ENCODE measurements at regions not wholly inside any gene's neighbourhood (a gene's known extent, or its start where the extent isn't known, plus 50 kb on each side); places are given as distances from the start of the nearest gene placed in this dataset.

DNA sequence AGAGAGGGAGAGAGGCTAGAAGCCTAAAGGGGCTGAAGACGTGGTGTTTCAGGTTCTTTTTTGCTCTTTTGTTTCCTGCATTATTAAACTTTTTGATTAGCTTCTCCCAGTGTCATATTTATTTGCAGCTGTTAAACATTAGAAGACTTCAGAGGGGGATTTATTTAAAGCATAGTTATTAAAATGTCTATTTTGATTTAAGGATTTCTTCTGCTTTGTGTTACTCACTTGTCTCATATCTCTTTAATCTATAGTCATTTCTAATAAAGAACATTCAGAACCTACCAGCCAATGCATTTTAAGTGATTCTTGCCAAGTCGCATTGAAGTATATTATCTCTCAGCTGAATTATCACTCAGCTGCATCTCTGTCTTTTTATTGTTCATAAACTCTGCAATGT is 152.0 kb upstream of the DYRK2 start:
- DNase-seq (ENCODE audit: low read depth, low spot score), result no peak

DNA sequence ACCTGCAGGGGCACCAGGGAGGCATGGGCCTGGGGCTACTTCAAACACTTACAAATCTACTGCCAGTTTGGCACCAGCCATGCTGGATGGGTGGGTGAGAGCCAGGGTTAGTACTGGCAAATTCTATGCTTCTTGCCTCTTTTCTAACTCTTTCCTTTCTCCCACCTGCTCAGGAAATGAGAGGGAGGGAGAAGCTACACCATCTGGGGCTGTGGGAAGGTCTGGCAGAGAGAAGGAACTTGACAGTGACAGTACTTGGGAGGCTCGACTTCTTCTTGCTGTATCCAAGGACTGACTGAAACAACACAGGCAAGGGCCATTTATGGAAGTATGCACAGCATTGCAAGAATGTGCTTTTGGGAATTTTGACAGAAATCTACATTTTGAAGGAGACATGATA is 149.6 kb upstream of the DYRK2 start:
- DNase-seq (ENCODE audit: low read depth, low spot score), result no peak

DNA sequence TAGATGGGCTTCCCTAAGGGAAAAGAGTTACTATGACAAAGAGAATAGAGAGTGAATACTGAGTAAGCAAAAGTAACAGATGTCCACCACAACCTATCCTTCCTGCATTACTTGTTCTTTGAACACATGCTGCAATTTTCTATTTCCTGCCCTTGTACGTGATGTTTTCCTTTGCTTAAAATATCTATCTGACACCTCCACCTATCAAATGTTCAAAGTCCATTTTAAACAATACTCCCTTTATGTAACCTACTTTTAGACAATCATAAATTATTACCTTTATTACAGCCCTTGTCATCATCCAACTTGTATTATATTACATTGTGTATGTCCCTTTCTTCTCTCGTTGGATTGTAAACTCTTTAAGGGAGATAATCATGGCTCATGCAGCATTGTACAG is 147.2 kb upstream of the DYRK2 start:
- no peak for DNase-seq (ENCODE audit: low read depth, low spot score)

DNA sequence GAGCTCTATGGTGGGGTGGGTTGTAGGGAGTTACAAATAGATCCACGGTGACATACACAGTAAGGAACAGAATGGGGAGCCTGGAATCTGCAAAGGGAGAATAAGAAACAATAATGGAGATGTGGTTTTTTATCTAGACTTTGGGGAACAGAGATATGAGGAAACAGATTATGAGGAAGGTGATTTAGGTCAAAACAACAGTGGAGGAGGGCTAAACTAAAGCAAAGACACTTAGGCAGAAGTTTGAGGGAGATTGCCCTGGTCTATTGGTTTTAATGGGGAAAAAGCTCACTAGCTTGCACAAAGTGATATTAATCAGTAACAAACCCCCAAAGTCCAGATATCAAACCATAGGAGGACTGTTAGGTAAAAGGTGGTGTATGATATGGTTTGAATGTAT is 144.5 kb upstream of the DYRK2 start:
- no peak for DNase-seq (ENCODE audit: low read depth, low spot score)

DNA sequence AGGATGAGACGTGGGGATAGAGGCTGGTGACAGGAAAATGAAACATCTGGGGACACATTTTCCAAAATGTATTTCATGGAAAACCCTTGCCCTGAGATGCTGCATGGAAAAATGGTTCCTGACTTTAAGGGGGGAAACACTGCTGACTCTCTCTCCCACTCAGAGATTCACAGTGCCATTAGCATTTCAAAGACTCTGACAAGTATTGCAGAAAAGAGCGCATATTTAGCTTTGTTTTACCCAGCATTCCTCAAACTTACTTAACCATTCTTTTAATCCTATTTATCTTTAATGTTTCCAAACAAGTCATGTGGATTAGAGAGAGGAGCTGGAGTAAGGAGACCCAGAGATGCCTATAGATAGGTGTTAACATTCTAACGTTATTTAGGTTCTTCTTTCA is 141.8 kb upstream of the DYRK2 start:
- no peak for DNase-seq (ENCODE audit: low read depth, low spot score)

DNA sequence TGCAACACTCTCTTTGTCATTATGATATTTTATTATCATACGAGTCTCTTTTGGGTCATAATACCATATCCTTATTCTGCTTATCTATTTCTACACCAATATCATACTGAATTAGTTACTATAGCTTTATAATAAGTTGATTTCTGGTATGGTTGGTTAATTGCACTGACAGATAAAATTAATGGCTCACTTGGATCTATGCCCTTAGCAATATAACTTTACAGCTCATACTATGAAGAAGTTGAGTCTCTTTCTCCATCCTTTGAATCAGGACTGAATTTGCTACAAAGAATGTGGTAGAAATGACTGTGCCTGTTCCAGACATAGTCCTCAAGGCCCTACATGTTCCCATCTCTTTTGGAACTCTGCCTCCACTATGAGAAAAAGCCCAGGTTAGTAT is 139.7 kb upstream of the DYRK2 start:
- DNase-seq (ENCODE audit: low read depth, low spot score), result no peak

DNA sequence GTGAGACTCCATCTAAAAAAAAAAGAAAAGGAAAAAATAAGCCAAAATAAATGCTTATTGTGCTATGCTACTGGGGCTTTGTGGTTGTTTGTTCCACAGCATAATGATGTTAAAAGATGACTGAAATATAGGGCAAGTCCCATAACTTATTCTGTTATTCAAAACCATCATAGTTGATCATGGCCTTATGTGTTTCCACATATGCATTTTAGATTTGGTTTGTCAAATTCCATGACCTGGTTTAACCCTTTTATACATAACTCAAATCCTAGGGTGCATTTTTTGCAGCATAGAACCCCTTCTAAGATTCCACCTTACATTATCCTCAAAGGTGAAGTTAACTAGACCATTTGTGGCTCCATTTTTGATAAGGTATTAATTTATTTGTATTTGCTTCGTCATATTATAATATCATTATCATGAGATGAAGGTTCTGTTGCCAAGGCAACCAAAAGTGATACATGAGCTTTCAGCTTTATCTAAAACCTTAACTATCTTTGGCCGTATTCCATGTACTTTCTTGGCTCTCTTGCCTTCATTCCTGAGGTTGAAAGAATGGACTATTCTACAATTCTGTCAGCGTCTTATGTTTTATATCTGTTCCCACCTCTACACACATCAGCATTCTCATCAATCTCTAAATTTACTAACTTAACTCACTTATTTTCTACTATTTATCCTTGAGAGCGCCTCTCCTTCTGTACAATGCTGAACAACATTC is 138.7 kb upstream of the DYRK2 start:
- no peak for DNase-seq (ENCODE audit: low read depth, low spot score)

DNA sequence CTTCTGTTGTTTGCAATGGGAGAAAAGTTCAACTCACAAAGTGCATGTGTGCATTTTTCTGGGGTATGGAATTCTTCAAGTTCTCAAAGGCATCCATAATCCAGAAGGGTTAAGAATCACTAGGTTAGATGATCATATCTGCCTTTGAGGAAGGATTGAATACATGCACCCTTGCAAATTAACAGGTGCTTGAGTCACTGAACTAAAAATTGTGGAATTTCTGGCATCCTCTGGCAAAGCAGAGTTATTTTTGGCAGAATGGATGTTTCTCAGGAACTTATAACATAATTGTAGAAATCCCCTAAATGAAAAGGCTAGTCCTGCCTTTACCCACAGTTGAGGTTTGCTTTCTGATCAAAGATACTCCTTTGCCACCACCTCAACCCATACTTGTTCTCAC is 136.5 kb upstream of the DYRK2 start:
- no peak for DNase-seq (ENCODE audit: low read depth, low spot score)

DNA sequence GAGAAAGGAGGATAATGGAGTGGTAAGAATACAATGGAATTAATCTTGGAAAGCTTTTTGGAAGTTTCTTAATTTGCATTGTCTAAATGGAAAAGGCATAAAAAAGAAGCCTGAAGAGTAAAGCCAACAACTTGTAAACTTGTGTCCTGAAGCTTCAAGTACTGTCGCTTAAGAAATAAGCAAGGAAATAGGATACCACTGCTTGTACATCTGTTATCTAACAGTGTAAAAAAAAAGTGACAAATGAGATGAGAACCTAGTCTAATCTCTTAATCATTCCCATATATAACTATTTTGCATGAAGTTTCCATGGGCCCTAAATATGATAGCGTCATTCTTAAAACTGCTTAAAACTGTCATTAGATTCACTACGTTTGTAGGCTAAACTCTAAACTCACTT is 134.0 kb upstream of the DYRK2 start:
- DNase-seq (ENCODE audit: low read depth, low spot score), result no peak

DNA sequence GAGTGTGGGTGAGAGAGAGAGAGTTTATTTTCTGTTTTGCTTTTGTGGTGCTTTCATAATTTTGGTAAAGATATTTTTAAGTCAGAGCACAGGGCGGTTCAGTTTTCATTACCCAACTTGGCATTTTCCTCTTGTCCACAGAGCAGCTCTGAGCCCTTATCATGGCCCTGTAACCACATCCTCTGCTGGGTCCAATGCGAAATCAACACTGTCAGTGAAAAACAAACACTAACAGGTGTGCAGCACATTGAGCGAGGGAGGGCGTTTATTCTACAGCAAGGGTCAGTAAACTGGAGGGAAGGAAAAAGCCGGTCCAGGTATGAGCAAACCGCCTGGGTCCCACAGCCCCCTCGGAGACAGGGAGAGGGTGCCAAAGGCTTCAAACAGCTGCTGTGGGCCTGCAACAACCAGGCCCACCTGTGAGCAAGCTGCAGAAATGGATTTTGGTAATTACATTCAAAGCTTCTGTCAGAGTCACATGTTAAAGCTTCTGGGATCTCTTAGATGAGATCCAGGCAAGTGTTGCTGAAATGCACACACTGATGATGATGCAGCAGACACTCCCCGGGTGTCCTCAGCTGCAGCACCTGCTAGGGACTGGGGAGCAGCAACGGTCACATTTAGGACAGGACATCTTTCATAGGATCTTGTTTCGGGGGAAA is 132.7 kb upstream of the DYRK2 start:
- DNase-seq (ENCODE audit: low read depth, low spot score), result no peak

DNA sequence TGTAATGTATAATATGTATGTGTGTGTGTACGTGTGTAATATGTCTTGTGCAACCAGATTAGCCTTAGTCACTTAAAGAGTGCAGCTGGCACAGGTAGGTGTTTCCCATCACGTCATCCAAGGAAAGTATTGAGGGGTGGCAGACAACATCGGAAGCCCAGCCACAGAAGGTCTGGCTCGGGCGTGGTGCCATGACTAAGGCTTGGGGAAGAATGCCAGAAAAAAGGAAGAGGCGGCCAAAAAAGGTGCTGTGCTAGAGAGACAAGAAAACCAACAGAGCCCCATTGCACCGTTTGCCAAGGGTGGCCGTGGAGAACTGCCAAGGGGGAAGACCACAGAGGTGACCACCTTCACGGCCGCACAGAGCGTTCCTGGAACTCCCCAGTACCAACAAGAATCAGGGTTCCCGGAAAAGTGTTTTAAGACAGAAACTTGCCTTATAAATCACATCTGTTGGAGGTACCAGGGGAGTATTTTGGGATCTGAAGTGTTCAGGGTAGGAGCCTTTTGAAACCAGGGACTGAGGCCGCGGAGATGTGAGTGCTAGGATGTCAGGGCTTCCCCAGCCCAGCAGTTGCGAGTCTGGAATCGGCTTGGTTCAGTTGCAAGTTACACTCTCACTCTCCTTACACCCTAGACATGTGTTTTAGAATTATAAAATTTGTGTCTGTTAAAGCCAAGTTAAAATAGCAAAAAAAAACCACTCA is 131.2 kb upstream of the DYRK2 start:
- DNase-seq (ENCODE audit: low read depth, low spot score), result no peak

DNA sequence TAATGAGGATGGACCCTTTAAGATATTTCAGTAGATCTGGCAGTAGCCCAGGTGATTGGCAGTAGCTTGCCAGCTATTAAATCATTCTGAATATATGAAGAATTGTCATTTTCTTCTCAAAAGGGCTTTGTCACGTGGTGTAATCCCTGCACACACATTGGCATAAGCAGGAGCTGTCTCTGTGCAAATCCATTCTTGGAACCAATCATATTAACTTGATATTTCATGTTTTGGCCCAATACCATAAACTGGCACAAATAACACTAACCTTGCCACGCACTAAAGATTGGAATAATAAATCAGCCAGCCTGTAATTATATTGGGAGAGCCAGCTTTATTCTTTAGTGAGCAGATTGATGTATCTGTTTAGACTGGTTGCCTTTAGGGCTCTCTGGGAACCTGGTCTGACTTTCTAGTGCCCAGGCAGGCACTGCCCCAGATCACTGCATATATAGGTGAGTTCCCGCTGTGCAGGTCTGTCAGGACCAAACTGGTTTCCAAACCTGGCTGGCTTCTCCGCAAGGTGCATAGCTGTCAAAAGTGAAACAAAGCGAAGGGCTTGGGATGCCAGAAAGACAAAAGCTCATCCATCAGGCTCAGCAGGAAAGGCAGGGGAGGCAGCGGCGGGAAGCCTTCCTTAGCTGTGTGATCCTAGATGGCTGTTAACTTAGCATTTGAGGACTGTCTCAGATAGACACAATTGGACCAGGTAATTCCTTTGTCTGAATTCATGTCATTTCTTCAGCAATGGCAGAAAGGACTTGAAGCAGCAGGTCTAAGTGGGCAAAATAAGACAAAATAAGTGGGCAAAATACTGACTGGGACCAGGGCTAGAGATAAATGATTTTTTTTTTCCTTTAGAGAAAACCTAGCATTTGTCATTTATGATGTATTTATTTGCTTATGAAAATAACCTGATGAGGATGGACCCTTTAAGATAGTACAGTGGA is 128.8 kb upstream of the DYRK2 start:
- DNase-seq (ENCODE audit: low read depth, low spot score), result no peak

DNA sequence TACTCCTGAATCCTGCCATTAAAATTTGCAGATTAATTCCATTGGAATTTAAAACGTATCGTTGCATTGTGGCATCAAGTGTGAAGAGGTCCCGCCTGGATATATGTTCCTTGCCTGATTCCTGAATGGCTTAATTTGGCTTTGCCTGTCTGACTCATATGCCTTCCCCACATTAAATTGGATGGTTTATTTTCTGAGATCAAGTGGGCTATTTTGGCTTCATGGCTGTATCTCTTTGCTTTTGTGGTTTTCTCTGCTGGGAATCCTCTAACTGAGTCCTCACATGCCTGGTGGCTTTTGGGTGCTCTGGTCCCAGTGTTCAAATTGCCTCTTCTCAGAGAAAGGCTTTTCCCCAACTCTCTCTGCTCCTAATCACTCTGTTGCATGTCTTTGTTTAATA is 127.9 kb upstream of the DYRK2 start:
- no peak for DNase-seq (ENCODE audit: low read depth, low spot score)

DNA sequence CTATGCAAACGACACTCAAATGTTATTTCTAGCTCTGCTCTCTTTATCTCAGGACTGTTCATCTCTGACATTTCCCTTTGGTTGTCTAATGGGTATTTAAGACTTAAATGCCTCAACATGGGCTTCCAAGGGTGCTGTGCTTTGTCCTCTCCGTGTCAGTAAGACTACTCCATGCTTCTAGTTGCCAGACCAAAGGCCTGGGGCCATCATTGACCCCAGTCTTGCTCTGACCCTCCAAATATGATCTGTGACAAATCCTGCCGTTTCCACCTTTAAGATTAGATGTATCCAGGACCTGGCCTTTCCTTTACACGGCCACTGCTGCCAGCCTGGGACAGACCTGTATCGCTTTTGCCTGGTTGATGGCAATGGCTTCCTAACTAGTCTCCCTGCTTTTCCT is 126.3 kb upstream of the DYRK2 start:
- no peak for DNase-seq (ENCODE audit: low read depth, low spot score)

DNA sequence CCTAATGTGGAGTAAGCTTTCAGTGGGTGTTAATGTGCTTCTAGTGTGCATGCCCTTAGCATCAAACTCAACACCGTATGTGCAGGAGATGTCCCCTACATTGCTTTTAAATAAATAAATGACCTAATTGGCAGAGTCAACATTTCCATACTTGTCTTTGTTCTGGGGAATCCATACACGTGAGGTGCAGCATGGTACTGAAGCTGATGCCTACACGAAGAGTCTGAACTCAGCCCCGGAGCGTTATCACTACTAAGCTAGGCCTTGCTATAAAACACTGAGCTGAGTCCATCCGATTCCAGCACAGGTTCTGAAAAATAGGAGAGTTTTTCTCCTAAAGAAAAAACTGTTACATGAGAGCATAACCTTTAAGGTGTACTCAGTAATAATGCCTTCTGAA is 125.0 kb upstream of the DYRK2 start:
- DNase-seq (ENCODE audit: low read depth, low spot score), result no peak

DNA sequence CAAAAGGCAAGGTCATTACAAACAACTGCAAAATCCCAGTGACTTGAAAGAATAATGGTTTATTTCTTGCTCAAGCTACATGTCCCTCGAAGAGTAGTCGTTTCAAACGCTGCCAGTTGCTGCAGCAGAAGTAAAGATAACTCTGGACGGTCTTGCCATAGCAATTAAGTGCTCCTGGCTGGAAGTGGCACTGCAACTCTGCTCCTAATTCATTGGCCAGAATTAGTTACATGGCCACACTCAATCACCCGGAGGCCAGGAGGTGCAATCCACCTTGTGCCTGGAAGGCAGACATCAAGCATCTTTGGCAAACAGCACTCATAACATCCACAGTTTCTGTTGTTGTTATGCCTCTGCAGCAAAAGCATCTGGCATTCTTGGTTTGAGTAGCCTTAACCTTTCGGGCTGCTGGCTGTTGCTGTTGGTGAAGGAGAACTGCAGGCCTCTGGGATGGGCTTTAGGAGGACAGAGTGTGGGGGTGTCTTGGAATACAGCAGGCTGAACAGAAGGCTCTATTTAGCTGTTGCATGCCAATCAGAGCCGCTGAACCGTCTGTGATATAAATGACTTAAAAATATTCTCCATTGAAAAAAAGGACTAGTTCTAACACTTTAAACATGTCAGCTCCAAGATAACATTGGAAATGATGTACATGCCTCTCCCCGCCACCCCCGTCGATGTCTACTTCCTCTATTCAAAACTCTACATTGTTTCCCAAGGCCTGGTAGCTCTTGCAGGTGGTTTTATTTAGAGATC is 123.5 kb upstream of the DYRK2 start:
- DNase-seq (ENCODE audit: low read depth, low spot score), result no peak

DNA sequence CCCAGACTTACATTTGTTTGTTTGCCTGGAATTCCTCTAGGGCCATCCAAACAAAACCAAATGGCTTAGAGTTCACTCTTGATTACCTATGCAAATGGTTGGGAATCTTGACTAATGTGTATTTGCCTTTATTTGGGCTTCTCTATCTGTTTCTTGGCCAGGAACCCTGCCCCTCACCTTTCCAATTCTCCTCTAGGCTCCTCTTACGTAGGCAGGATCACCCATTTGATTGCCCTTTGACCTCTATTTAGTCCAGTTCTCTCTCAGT is 123.0 kb upstream of the DYRK2 start:
- no peak for DNase-seq (ENCODE audit: low read depth, low spot score)

DNA sequence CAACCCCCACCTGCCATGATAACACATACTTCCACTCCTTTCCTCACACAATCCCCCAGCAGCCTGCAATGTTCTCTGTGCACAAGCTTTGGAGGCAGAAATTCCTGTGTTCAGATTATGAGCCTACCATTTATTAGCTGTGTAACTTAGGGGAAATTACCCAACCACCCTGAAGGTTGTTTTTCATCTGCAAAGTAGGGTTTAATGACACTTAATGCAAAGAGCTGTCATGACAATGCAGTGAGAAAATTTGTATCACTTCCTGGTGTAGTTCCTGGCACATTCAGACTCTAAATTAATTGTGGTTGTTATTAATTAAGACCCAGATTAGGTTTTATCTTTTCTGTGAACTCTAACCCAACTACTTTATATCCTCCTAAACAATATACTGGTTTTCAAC is 122.4 kb upstream of the DYRK2 start:
- no peak for DNase-seq (ENCODE audit: low read depth, low spot score)

DNA sequence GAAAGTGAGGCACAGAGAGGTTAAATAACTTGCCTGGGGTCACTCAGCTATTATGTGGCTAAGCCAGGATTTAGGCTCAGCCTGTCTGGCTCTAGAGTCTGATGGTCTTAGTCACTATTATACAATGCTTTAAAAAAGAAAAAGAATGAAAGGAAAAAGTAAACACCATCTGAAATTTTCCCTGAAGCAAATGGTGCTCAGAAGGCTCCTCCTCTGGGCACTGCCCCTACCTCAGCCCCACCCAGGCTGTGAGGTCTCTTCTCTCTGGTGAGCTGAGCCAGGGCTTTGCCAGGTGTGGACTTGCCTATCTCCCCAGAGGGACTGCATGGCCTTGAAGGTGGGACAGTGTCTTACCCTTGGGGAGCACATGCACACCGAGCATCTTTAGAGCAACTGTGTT is 117.5 kb upstream of the DYRK2 start:
- no peak for DNase-seq (ENCODE audit: low read depth, low spot score)

DNA sequence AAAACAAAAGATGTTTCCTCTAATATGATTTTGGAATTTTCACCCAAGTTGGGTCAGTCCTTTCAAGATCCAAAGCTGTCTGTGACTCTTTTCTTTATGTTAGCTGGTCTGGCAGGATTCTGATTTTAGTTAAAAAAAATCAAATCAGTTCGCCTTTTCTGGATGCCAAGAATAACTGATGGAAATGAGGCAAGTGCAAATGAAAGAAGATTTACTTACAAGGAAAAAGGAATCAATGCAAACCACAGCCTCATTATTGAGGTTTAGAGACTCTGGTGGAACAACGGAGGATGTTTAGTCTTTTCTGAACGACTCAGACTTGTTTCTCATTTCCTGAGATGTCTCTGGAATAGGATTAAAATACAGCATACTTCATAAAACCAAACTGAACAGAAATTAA is 117.0 kb upstream of the DYRK2 start:
- no peak for DNase-seq (ENCODE audit: low read depth, low spot score)

DNA sequence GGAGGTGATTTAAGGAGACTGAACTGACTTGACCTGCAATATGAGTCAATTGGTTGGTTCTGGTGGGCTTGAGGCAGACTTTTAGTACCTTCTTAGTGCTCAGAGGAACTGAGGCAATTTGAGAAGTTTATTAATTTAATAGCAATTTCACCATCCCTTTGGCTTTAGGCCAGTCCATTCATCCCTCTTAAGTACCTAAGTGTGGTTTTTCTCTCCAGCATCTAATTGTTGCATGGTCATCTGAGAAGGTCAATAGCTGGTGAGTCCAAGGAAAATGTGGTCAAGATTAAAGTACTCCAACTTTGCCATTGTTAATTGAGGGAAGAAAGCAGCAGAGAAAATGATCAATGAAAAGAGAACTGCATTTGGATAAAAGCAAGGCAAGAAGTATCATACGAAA is 115.4 kb upstream of the DYRK2 start:
- DNase-seq (ENCODE audit: low read depth, low spot score), result no peak

DNA sequence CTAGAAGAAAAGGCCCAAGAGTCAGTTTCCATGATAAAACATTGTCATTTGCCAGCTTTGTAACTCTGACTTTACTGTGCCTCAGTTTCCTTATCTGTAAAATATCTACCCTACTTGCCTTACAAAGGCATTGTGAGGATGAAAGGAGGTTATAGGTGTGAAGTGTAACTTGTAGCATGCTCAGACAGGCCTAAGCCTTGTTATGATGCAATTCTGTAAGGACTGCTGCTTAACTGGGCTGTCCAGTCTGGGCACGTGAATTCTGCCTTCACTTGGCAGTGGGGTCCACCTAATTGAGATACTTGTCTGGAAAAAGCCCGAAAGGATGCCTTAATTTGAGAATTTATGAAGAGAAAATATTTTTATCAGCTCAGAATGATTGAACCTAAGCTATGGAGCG is 114.5 kb upstream of the DYRK2 start:
- no peak for DNase-seq (ENCODE audit: low read depth, low spot score)

All from brain pericyte (primary cell).